K562 (cell line): ENCODE measurements at regions not wholly inside any gene's neighbourhood (a gene's known extent, or its start where the extent isn't known, plus 50 kb on each side); places are given as distances from the start of the nearest gene placed in this dataset.

Experiments
- ATAC-seq: fragments of 200-7000 bp; cut with Tn5 transposase; 3 replicates; pipeline ENCODE4 v1.9.1; 2020; ENCODE audit warnings: moderate library complexity
- BruUV-seq: library from RNA; stranded (reverse); fragments of 400-500 nt; replicated peaks from 2 replicates; lab custom pipeline; 2021; lab: Mats Ljungman, UMichigan
- CTCF ChIA-PET: fragments of 300-600 bp; formaldehyde crosslinking; extraction: SDS; loops from one replicate; lab custom pipeline; 2021; ENCODE audit warnings: low intra/inter-chr PET ratio; lab: Yijun Ruan, JAX
- POLR2A ChIA-PET: fragments of 300-600, 350-650 bp; sonication (Branson Sonifier 250); formaldehyde crosslinking; extraction: SDS; loops from one replicate; lab custom pipeline; 2021; ENCODE audit warnings: antibody characterized with exemption, inconsistent platforms; lab: Yijun Ruan, JAX
- DNase-seq, 4 experiments: peaks; one replicate each; pipeline versions ENCODE4 v3.0.0 to v3.0.0-alpha.2; 2011 to 2018; ENCODE audit warnings: low spot score in 3 of 4, mixed read lengths in 3 of 4; ENCODE audit errors: extremely low read depth in 1 of 4
- FAIRE-seq: peaks from 2 replicates; lab custom pipeline; 2011; peaks lifted over from hg19 to GRCh38; lab: Jason Lieb, UNC
- H2AFZ ChIP-seq: 2 replicates; pipeline ENCODE4 v1.6.0; 2011; ENCODE audit warnings: low read depth, low read length, control low read depth, inconsistent platforms
- H3K27ac ChIP-seq: fragments of 200-600 bp; 3 replicates; pipeline ENCODE4 v1.8.0; 2011; ENCODE audit warnings: low read depth, mild to moderate bottlenecking, control low read depth, inconsistent platforms, low read length, moderate library complexity, mixed read lengths; ENCODE audit errors: extremely low read depth
- H3K27me3 ChIP-seq, 2 experiments: fragments of 300-600 bp in 1 of 2; 2 replicates in 1 of 2; 3 replicates in 1 of 2; pipeline versions ENCODE4 v1.6.0 to v1.8.0; 2011; ENCODE audit warnings: inconsistent platforms in 2 of 2, low read length in 2 of 2, mild to moderate bottlenecking in 1 of 2, mixed read lengths in 1 of 2, moderate library complexity in 1 of 2; ENCODE audit not compliant: control insufficient read depth in 2 of 2, insufficient read depth in 2 of 2
- H3K36me3 ChIP-seq: fragments of 300-600 bp; 3 replicates; pipeline ENCODE4 v1.8.0; 2011; ENCODE audit warnings: mild to moderate bottlenecking, low read length, inconsistent platforms; ENCODE audit not compliant: control insufficient read depth, insufficient read depth
- H3K4me1 ChIP-seq, 2 experiments: fragments of 200-600 bp in 1 of 2; replicated peaks in 1 of 2; 2 replicates in 1 of 2; 3 replicates in 1 of 2; pipeline versions ENCODE4 v1.5.1 to v1.8.0; 2011; ENCODE audit warnings: inconsistent platforms in 2 of 2, low read length in 2 of 2, mild to moderate bottlenecking in 1 of 2, mixed read lengths in 1 of 2, moderate library complexity in 1 of 2; ENCODE audit not compliant: control insufficient read depth in 2 of 2, insufficient read depth in 2 of 2
- H3K4me2 ChIP-seq: 2 replicates; pipeline ENCODE4 v1.6.1; 2011; ENCODE audit warnings: low read length, control low read depth, inconsistent platforms, mixed read lengths; ENCODE audit not compliant: insufficient read depth
- H3K4me3 ChIP-seq: fragments of 200-600 bp; sonication (generic), shearing (Covaris generic); 2 replicates; pipeline ENCODE4 v1.5.1; 2016; ENCODE audit warnings: control low read depth, inconsistent platforms
- H3K79me2 ChIP-seq: fragments of 200-600 bp; 3 replicates; pipeline ENCODE4 v1.8.0; 2011; ENCODE audit warnings: low read length, inconsistent platforms; ENCODE audit not compliant: control insufficient read depth, insufficient read depth
- H3K9ac ChIP-seq, 2 experiments: 2 replicates each; pipeline versions ENCODE4 v1.6.0 to v1.6.1; 2011; ENCODE audit warnings: low read depth in 2 of 2, low read length in 2 of 2, control low read depth in 1 of 2, inconsistent platforms in 1 of 2, mild to moderate bottlenecking in 1 of 2, mixed read lengths in 1 of 2; ENCODE audit not compliant: insufficient read depth in 1 of 2
- H3K9me1 ChIP-seq: one replicate; pipeline ENCODE4 v1.6.0; 2011; ENCODE audit warnings: inconsistent platforms, mild to moderate bottlenecking, low read length, moderate library complexity; ENCODE audit not compliant: control insufficient read depth, insufficient read depth
- H3K9me3 ChIP-seq: replicated peaks from 2 replicates; pipeline ENCODE4 v1.5.1; 2011; ENCODE audit warnings: low read depth, low read length, inconsistent platforms; ENCODE audit not compliant: control insufficient read depth, insufficient read depth
- H4K20me1 ChIP-seq: replicated peaks from 2 replicates; pipeline ENCODE4 v1.6.1; 2011; ENCODE audit warnings: low read length, inconsistent platforms, mixed read lengths; ENCODE audit not compliant: control insufficient read depth, insufficient read depth
- EGR1 ChIP-seq: fragments of 450-650 bp; conservative IDR thresholded peaks from 2 replicates; pipeline ENCODE4 v1.6.1; 2017; ENCODE audit warnings: mild to moderate bottlenecking
- EP300 ChIP-seq: IDR thresholded peaks from 2 replicates; pipeline ENCODE4 v1.6.1; 2012; ENCODE audit warnings: low read length, improper control_type of control experiment
- HNRNPL ChIP-seq: fragments of 200-400 bp; formaldehyde crosslinking; IDR thresholded peaks from 2 replicates; pipeline ENCODE4 v1.6.1; 2017; ENCODE audit warnings: low read depth, mild to moderate bottlenecking, low read length
- PRMT5 ChIP-seq: sonication (generic); formaldehyde crosslinking; IDR thresholded peaks from 2 replicates; pipeline ENCODE4 v1.5.0; 2020; ENCODE audit warnings: missing genetic modification reagents
- SOX6 ChIP-seq: fragments of 450-650 bp; IDR thresholded peaks from 2 replicates; pipeline ENCODE4 v1.6.1; 2014; ENCODE audit warnings: mild to moderate bottlenecking
- TAF9B ChIP-seq: fragments of 450-650 bp; IDR thresholded peaks from 2 replicates; pipeline ENCODE4 v1.6.1; 2018; ENCODE audit warnings: mild to moderate bottlenecking; ENCODE audit not compliant: partially characterized antibody
- TEAD4 ChIP-seq, 2 experiments: sonication (generic) in 1 of 2; formaldehyde crosslinking in 1 of 2; IDR thresholded peaks; 2 replicates each; pipeline versions ENCODE4 v1.6.1 to v1.8.0; 2012 to 2022; ENCODE audit warnings: borderline replicate concordance in 1 of 2, inconsistent platforms in 1 of 2, low read length in 1 of 2, mild to moderate bottlenecking in 1 of 2, missing genetic modification reagents in 1 of 2
- in situ Hi-C: fragments of 300-500 bp; cut with MboI; formaldehyde crosslinking; loops from 4 replicates; pipeline ENCODE4 v1.15.0; 2018; ENCODE audit warnings: inconsistent platforms, mixed read lengths
- intact Hi-C: fragments of 100-400 bp; cut with micrococcal nuclease; formaldehyde crosslinking; loops from 2 replicates; pipeline ENCODE4 v1.14.2; 2022

DNA sequence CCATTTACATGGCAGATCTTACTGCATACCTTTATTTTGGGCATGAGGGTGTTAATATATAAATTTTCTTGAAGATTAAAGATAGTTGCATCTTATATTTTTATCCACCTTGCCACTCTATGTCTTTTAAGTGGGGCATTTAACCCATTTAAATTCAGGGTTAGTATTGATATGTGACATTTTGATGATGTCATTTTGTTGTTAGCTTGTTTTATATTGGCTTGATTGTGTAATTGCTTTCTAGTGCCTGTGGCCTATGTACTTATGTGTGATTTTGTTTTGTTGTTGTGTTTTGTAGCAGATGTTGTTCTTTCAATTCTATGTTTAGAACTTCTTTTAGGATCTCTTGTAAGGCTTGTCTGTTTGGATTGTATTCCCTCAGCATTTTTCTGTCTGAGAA lies 939.9 kb upstream of the CDH9 start:
- no peak for ATAC-seq
- ChIA-PET CTCF (no interaction called here), POLR2A (no interaction called here)
- Histone ChIP-seq H3K27ac (no peak overlapping the region), H3K79me2 (no peaks in the 10 kb centered on the region), H3K4me3 (no peak overlapping the region), H3K9me3 (peaks cover 3% of the 10 kb centered on the region; the same call in 1 of the 2 replicates), H3K4me2 (no peak overlapping the region), H3K4me1 (no peaks in the 10 kb centered on the region), H3K9me1 (no peaks in the 10 kb centered on the region), H4K20me1 (no peaks in the 10 kb centered on the region), H3K27me3 (no peaks in the 10 kb centered on the region)
- no peak for DNase-seq
- FAIRE-seq = no peak
- BruUV-seq = no TSS peak
- intact Hi-C loops = no loop called here
- TF ChIP-seq TEAD4 (IDR thresholded peaks at IDR 0.05; ENCODE audit: low read length) (no peak), TEAD4 (CRISPR knock-in tag; IDR thresholded peaks at IDR 0.05; ENCODE audit: borderline replicate concordance) (no peak)
- TF ChIP-seq, all 486 proteins: peak for 0
- in situ Hi-C loops = no loop called here
- H3K36me3 ChIP-seq = no peaks in the 10 kb centered on the region
- H3K9ac ChIP-seq = no peak overlapping the region
- H2AFZ ChIP-seq = no peak overlapping the region

DNA sequence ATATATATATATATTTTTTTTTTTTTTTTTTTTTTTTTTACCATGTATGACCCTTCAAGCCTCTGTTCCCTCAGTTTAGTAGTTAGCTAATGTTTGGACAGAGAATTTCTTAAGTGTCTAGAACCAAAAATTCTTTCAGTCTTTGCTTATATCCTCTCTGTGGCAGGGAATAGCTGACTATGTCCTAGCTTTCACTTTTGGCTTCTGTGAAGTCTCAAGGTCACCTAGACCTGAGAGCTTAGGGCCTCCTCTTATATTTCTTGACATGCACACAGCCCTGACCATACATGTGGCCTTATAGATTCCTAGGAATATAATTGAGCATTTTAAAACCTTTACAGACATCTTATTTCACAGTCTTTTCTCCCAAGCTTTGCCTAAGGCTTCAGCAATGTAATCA lies 930.8 kb upstream of the CDH9 start:
- POLR2A ChIA-PET = no interaction called here
- H3K4me2 ChIP-seq = no peak overlapping the region
- H3K9me3 ChIP-seq = peaks cover 3% of the 10 kb centered on the region; the same call in 1 of the 2 replicates
- H3K4me1 ChIP-seq = no peaks in the 10 kb centered on the region
- DNase-seq (no peak), ATAC-seq (no peak), FAIRE-seq (no peak)
- in situ Hi-C loops = no loop called here
- BruUV-seq = no TSS peak
- H3K79me2 ChIP-seq = no peaks in the 10 kb centered on the region
- H3K9me1 ChIP-seq = no peaks in the 10 kb centered on the region
- H3K36me3 ChIP-seq = no peaks in the 10 kb centered on the region
- CTCF ChIA-PET = no interaction called here
- intact Hi-C loops = no loop called here
- no peak overlapping the region for H2AFZ ChIP-seq
- no peaks in the 10 kb centered on the region for H4K20me1 ChIP-seq
- no peak overlapping the region for H3K27ac ChIP-seq
- H3K9ac ChIP-seq = no peak overlapping the region
- H3K27me3 ChIP-seq = no peaks in the 10 kb centered on the region
- H3K4me3 ChIP-seq = no peak overlapping the region
- TF ChIP-seq PRMT5 (no peak), TAF9B (no peak), SOX6 (no peak), EGR1 (no peak), EP300 (no peak), HNRNPL (no peak)
